GM19395 (cell line): ENCODE measurements at regions not wholly inside any gene's neighbourhood (a gene's known extent, or its start where the extent isn't known, plus 50 kb on each side); places are given as distances from the start of the nearest gene placed in this dataset.

Experiments
- ATAC-seq: cut with Tn5 transposase; IDR thresholded peaks from one replicate; pipeline ENCODE4 v1.9.1; 2021; ENCODE audit warnings: mild to moderate bottlenecking, moderate library complexity; ENCODE audit not compliant: unreplicated experiment

DNA sequence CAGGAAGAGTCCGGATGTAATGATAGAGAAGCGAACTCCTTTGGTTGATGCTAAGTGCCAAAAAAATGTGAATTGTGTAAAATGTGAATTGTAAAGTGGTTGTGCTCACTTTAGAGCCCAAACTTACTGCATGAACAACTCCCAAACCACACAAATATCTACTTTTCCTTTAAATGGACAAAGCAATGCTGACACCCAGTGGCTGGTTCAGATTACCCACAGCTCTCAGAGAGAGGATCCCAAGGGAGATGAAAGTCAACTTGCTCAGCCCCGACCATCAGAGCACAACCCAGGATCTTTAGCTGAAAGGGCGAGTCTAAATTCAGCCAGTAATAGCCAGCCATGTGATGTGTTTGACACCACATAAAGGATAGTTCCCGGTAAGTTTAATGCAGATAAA is 133.7 kb downstream of the NMUR2 start:
- no peak for ATAC-seq

DNA sequence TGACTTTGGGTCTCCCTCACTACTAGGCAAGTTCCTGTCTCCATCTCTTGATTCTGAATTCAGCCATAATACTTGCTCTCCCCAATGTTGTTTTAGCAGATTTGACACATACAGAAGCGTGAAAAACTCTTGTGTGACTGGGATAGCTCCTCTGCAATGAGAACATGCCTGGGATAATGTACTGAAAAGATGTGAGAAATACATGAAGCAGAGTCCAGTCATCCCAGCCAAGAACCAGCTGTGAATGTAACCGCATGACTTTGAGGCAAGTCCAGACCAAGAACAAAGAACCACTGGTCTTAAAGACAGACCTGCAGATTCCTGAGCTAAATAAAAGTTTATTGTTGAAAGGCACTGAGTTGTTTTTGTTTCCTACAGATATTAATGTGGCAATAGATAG is 135.0 kb downstream of the NMUR2 start:
- no peak for ATAC-seq

DNA sequence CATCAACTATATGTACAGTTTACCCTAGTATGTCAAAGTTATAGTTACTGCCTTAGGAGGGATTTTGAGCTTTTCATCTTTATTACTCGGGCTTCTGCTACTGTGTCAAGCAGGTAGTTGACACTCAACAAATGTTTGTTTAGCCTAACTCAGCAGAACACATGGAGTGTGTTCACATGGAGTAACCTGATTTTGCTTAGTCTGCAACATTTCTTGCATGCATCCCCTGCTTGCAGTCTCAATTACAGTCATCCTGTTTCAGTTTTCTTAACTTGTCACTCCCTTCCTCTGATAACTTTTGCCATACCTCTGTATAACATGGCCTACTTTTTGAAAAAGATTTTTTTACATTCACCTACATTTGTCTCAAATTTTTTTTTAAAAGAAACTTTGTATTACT is 135.5 kb downstream of the NMUR2 start:
- ATAC-seq = no peak

DNA sequence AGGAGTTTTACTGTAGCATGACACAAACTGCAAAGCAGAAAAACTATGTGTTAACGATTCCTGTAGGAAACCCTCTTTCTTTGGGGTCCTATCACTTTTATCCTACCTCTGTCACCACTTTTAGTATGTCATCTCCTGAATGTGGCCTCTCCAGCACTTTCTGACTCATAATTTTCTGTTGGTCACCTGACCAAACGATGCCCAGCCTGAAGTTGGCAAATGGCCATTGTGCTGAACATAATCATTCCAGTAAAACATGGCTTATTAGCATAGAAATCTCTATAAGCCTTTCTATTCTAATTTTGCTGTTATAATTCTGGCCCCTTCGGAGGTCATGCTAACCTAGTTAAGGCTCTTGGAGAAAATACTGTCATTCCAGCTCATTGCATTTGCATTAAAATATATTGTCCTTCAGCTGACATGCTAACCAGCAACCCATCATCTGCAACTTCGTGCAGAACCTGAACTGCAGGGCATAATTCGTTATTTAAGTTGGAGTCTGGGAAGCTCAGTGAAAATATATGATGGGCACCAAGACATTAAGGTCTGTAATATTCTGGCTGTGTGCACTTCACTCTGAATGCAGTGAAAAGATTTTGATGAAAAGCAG is 140.3 kb downstream of the NMUR2 start:
- ATAC-seq = no peak

DNA sequence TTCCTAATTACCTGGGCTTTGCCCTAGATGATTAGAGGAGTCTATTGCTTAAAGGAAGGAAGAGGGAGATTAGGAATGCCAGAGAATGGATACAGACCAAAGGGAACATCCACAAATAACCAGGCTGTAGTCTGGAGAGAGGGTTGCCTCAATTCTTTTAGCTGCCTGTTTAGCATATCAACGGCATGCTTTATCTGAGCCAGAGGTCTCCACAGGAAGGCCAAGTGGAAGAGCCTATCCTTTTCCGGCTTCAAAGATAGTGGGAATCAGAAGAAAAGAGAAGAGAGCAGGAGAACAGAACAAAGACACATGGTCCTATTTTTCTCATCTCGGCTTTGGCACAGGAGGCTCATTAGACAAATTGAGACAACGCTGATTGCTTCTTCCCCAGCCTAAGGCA is 142.4 kb downstream of the NMUR2 start:
- no peak for ATAC-seq

DNA sequence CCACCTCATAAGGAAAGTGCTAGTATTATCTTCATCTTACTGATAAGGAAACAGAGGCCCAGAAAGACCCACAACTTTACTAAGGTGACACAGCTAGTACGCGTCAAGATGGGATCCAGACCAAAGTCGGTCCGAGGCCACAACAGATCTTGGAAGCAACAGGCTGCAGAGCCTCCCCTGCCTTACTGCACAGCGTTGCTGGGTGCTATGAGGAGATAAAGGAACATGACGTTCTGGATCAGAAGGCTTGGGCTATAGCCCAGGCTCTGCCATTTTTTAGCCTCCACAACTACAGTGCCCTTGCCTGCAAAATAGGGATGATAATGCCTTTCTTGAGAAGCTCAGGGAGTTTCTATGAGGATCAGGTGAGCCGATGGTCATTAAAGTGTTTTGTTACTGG is 144.1 kb downstream of the NMUR2 start:
- no peak for ATAC-seq

DNA sequence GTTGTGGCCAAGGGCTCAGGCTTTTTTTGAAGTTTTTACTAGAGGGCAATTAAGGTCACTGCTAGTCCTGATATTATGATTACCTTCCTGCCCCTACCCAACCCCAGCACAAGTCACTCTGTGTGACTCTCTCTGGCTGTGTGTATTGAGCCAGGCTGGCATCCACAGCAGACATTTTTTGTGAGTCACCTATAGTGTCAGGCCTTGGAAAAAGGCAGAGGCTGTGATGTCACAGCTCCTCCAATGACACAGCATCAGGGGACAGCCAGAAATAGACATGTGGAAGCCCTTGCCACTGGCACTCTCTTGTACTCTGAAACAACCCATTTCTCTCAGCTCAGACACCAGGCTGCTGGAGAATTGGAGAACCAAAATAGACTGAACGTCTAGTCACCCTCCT is 145.4 kb downstream of the NMUR2 start:
- ATAC-seq = no peak

DNA sequence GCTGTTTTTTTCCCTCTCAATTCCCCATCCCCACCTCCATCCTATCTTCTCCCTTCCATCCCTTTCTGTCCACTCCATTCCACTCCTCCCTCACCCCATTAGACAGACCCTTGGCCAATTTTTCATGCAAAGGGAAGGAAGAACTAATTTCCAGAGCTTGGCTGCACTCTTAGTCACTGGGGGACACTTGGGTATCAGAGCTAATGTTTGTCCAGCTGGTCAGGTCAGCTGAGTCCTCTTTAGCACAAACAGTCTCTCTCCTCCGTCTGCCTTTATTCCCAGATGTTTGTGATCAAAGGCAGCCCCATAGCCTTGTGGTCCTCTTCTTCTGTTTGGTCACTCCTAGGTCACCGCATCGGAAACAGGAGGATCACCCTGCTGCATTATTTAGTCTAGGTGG is 148.5 kb downstream of the NMUR2 start:
- ATAC-seq = no peak

DNA sequence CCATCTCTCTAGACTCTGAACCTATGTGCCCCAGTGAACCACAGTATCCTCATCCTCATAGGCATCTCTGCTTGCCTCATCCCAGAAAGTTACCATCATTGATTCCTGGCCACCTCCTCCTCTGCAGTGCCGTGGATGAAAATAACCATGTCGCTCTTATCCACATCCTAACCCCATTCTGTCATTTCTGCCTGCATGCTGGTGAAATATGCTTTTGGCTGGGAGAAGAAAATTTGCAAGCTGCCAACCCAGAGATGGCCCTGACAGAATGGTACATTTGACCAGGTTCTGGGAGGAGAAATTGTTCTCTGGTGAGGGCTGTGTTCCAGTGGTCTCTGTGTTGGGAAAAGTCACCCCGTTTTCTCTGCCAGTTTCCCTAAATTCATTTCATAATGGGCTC is 149.7 kb downstream of the NMUR2 start:
- ATAC-seq = no peak

DNA sequence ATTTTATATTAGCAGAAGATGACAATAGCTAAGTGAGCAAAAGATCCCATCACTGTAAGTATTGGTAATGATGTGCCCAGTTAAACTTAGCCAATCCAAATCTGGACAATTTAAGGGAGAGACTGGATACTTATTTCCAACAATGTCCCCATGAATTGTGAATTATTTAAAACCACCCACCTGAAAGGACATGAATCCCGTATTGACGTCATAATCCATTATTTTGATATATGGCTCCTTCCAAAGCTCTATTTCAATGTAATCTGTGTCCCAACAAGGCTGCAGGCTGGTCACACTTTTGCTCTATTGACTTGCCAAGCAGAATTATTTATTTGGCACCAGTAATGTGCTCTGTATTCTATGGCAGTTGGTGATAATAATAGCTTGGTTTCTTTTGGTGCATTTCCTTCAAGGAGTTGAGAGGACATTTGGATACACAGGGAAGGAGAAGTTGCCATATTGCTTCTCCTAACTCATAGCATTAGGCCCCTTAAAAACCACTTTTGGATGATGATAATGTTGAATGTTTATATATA is 157.2 kb downstream of the NMUR2 start:
- no peak for ATAC-seq

DNA sequence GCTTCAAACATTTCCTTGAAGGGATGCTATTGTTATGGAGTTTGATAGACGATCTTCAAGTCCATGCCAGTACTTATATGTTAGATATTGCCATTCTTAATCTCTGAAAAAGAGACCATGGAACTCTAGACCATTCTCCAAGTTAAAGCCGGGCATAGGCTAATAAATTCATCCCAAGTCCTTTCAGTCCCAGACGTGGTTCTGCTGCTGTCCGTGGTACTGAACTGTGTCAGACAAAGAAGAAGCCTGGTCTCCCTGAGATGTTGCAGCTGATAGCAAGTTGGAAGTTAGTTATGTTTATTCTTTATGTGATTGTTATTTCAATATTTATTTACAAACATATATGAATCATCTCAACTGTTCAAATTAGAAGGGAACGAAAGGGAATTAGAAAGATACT is 158.7 kb downstream of the NMUR2 start:
- no peak for ATAC-seq

DNA sequence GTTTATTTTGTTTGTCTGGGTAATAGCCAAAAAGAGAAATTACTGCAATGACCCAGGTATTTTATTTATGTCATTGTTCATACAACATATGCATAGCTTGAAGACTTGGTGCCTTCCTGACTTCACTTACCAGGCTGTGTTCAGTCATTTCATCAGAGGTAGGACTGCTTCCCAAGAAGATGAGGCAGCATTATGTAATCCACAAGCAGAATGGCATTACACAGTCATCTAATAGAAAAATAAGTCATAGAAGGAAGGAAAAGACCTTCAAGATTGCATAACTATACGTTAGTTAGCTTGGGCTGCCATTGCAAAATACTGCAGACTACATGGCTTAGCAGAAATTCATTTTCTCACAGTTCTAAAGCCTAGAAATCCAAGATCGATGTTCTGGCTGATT is 167.5 kb downstream of the NMUR2 start:
- ATAC-seq = no peak

DNA sequence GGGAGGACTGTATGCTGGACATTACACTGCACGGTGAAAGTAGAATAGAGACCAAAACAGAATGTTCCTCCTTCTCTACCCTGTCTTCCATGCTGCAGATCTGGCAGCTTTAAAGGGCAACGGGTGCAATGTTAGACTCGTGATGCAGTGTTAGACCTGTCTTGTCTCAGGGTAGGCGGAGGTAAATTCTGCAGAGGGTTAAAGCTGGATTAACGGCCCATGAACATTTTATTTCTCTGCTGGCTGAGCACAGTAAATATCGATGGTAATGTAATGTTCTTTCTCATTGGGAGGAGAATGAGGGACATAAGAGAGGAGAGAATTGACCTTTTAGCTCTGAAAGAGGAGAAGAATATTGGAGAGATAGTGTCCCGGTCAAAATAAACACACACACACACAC is 178.9 kb downstream of the NMUR2 start:
- no peak for ATAC-seq

DNA sequence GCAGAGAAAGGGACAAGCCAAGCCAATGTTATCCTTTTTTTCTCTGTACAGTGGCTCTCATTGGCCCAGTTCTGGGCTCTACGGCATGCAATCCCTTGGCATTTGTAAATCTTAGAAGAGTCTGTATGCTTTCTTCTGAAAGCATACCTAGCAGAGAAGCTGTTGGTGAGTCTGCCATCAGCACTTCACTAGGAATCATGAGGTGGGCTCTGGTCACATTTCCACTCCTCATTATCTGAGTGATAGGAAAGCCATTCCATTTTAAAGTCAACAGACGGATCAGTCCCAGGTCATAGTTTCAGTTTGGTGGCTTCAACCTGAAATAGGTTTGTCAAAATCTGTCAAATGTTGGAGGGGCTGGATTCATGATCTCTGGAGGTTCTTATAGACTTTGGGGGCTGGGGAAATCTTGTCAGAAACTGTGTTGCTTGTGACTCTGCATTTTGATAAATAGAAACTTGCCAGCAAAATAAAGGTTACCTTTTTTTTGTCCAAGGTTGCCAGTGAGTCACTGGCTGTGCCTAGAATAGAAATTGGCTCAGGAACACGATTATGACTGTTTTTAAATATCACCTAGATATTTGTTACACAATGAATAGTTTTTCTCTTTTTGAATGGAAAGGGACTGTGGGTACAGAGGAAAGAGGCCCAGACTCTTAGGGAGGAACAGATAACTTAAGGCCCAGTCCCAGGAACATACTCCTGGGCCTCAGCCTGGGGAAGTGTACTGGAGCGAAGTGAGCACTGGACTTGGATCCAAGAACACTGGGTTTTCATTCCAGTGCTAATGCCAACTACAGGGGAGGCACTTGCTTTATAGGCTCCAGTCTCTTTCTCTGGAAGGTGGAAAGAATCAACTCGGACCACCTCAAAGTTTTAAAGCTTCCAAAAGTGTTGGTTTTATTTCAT is 183.1 kb downstream of the NMUR2 start:
- ATAC-seq = no peak

DNA sequence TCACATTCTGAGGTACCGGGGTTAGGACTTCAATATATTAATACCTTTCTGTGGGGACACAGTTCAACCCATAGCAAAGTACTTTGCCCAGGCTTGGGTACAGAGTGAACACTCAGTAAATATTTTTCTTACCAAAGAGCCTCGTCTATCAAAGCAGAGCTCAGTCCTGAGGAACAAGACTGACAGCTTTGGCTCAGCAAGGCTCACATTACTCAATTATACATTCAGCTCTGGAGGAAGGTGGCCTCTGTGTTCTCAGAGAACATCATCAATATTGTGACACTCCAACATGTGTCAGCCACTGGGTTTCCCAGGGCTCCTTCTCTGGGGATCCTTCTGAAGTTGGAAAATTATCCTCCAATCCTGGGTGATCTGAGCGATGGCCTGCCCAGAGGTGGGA is 186.4 kb downstream of the NMUR2 start:
- no peak for ATAC-seq

DNA sequence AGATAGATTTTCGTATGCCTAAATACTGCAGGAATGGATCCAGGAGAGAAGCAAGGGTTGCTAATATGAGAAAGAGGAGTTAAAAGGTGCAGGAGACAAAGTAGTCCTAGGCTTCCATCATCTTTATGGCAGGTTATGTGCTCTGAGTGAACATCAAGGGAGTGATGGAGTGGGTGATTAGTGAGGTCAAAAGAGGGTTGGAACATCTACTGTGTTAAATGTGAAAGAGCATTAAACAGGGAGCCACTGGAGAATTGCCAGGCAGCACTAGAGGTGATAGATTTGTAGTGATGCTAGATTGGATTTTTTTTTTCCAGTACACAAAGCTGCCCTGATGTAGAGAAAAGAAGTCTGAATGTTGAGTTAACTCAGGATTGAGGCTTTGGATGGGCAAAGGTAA is 199.3 kb downstream of the NMUR2 start:
- ATAC-seq = no peak

DNA sequence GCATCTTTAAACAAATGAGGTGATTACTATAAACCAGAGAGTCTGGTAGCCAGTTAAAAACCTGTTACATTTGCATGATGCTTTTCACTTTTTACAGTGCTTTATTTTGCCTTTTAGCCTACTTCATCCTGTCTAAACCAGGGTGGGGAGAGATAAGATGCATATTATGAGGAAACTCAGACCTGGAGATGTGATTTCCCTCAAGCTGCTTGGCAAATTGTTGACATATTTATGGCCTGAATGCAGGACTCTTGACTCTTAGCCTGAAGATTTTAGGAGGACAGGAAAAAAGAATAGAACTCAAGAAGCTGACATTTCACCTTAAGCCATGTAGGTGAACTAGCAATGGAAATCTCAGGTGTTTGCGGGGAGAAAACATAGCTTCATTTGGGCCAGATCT is 202.8 kb downstream of the NMUR2 start:
- no peak for ATAC-seq

DNA sequence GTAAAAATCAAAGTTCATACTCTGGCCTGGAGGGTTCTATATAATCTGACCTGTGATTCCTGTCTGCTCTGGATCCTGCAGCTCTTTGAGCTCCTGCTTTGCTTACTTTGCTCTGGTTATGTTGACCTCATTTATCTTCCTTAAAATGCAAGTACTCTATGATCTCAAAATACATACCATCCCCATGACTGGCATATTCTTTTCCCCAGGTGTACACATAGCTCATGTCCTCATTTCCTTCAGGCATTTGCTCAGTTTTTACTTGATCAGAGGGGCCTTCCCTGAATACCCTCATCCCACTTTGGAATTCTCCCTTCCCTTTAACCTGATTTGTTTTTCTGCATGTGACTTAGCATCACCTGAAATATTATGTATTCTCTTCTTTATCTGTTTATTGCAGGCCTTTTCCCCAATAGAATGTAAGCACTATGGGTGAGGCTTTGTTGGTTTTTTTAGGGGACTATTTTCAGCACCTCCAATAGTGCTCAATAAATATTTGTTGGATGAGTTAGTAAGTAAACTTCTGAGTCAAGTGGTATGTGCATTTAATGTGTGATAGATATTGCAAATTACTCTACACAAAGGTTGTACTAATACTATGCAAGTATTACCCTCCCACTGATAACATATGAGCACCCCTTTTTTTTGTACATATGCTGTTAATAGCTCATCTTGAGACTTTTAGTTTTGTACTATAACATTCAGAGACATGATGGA is 211.5 kb downstream of the NMUR2 start:
- ATAC-seq = no peak

DNA sequence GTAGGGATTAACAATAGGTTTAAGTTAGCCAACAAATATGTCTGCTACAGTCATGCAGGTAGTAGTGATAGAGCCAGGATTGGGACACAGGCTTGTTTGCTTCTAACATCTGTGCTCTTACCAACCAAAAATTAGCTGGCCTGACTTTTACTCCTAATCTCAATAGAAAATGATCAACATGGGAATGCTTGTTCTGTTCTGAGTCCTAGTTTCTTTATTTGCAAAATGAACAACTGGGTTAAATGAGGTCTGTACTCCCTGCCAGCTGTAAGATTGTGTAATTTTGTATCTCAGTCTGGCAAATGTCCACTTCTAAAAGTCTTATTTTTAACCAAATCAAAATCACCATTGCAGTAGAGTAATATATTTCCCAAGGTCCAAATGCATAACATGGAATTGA is 216.8 kb downstream of the NMUR2 start:
- ATAC-seq = no peak

DNA sequence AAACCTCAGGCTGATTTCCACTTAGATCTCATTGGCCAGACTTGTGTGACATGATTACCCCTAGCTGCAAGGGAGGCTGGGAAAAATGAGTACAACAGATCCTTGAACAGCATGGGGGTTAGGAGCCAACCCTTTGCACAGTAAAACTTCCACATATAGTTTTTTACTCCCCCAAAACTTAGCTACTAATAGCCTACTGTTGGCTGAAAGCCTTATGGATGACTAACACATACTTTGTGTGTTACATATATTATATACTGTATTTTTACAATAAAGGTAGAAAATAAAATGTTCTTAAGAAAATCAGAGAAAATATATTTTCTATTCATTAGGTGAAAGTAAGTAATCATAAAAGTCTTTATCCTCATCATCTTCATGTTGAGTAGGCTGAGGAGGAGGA is 217.4 kb downstream of the NMUR2 start:
- ATAC-seq = no peak

DNA sequence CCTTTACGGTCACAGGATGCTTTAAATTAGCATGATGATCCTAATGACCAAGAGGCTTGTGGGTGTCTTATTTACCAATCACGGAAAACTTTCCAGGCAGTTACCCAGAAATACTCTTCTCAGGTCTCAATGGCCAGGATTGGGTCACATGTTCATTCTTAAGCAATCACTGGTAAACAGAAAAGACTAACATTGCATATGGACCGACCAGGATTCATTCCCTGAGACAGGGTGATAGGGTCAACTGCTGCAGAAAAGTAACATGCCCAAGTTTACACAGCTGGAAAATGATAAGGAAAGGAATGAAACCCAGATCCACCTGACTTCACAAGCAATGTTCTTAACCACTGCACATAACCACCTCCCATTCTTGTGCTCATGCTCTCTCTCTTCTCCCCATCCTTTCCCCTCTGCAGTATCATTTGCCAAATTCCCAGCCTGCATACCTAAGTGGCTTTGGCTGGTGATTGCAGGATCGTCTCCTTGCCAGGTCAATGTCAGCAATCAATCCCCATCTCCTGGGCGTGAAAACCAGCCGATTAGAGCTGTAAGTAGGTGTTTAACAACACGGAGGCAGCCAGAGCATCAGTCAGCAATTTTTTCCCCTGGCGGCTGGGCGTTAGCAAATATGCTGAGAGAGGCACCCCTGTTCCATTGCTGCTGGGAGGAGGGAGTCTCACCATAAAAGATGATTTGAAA is 219.4 kb downstream of the NMUR2 start:
- ATAC-seq = no peak
